ENCODE measurements at regions not wholly inside any gene's neighbourhood (a gene's known extent, or its start where the extent isn't known, plus 50 kb on each side); places are given as distances from the start of the nearest gene placed in this dataset.

GRCh38 chr5:174328631-174329299 lies 283.3 kb downstream of the NSG2 start:
- TF ChIP-seq EGR1 (IDR thresholded peaks at IDR 0.05; ENCODE audit: borderline replicate concordance in 1 of 2, low read depth in 2 of 2, low read length in 2 of 2) (no peak), EZH2 (IDR thresholded peaks at IDR 0.05; ENCODE audit: borderline replicate concordance, control insufficient read depth, low read depth, low read length) (no peak), CUX1 (IDR thresholded peaks at IDR 0.05; ENCODE audit: insufficient replicate concordance, low read depth, low read length) (no peak), CTCF (IDR thresholded peaks at IDR 0.05 in 2 of 3, conservative IDR thresholded peaks at IDR 0.05 in 1 of 3; ENCODE audit: control insufficient read depth in 2 of 3, extremely low read depth in 1 of 3, insufficient read depth in 1 of 3, low read depth in 3 of 3, low read length in 3 of 3) (no peak), POLR2A (IDR thresholded peaks at IDR 0.05; ENCODE audit: low read depth, low read length) (no peak), ZNF24 (IDR thresholded peaks at IDR 0.05) (no peak), JUNB (IDR thresholded peaks at IDR 0.05) (no peak), RCOR1 (conservative IDR thresholded peaks at IDR 0.05; ENCODE audit: low read depth, low read length) (no peak), SKIL (IDR thresholded peaks at IDR 0.05; ENCODE audit: low read depth, poor library complexity, severe bottlenecking) (no peak), USF2 (IDR thresholded peaks at IDR 0.05; ENCODE audit: borderline replicate concordance, low read depth, low read length) (no peak), NR2C2 (IDR thresholded peaks at IDR 0.05; ENCODE audit: borderline replicate concordance, control insufficient read depth, insufficient read length, low read depth) (no peak), STAT1 (conservative IDR thresholded peaks at IDR 0.05) (no peak), NFYB (IDR thresholded peaks at IDR 0.05; ENCODE audit: insufficient read depth, low read depth, low read length) (no peak), EP300 (IDR thresholded peaks at IDR 0.05; ENCODE audit: borderline replicate concordance in 1 of 2, control insufficient read depth in 1 of 2, low read depth in 2 of 2, low read length in 2 of 2) (no peak)

Data from GM12878 (cell line).